ENCODE measurements at regions not wholly inside any gene's neighbourhood (a gene's known extent, or its start where the extent isn't known, plus 50 kb on each side); places are given as distances from the start of the nearest gene placed in this dataset.
"Not testable (repeated sequence)": the region's sequence is repeated elsewhere in the genome, so short reads cannot be mapped to it uniquely, and the experiment has no call there.

DNA sequence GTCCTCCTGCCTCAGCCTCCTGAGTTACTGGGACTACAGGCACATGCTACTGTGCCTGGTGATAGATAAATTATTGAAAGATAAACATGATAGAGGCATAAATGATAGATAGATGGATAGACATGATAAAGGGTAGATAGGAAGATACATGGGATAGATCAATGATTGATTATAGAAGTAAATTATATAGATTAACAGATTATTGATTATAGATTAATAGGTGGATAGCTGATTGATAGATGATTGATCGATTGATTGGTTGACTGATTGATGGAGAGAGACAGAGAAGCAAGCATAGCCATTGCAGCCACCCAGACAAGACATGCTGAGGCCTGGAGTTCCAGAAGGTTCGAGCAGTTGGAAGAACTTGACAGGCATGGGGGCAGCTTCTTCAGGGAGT lies 199.1 kb downstream of the CCT8L2 start:
- not testable (repeated sequence) for TF ChIP-seq CTCF (conservative IDR thresholded peaks at IDR 0.05 in 1 of 2, IDR thresholded peaks at IDR 0.05 in 1 of 2; ENCODE audit: extremely low read depth in 1 of 2, insufficient read depth in 1 of 2, low read depth in 1 of 2, low read length in 2 of 2); EZH2 (IDR thresholded peaks at IDR 0.05; ENCODE audit: borderline replicate concordance, low read length)
